Neural cell (in vitro differentiated cells): ENCODE measurements at regions not wholly inside any gene's neighbourhood (a gene's known extent, or its start where the extent isn't known, plus 50 kb on each side); places are given as distances from the start of the nearest gene placed in this dataset.

Source experiments
- H2AFZ ChIP-seq: fragments of 200-600, 300-800 bp; sonication (generic), shearing (Covaris generic); 2 replicates; pipeline ENCODE4 v1.6.0; 2014; ENCODE audit warnings: low read depth, mild to moderate bottlenecking, antibody characterized with exemption, low read length, moderate library complexity
- H3F3A ChIP-seq: fragments of 200-600 bp; shearing (Covaris generic); 2 replicates; pipeline ENCODE4 v1.6.1; 2016; ENCODE audit warnings: mild to moderate bottlenecking, moderate library complexity, mixed read lengths, antibody characterized with exemption, low read length; ENCODE audit not compliant: insufficient read depth, poor library complexity, severe bottlenecking
- H3K27ac ChIP-seq: fragments of 200-600, 300-800 bp; sonication (generic), shearing (Covaris generic); 2 replicates; pipeline ENCODE4 v1.5.1; 2014; ENCODE audit warnings: mild to moderate bottlenecking, low read length, moderate library complexity
- H3K27me3 ChIP-seq: fragments of 300-800, 200-600 bp; sonication (generic), shearing (Covaris generic); 2 replicates; pipeline ENCODE4 v1.6.0; 2014; ENCODE audit warnings: mild to moderate bottlenecking, low read depth, low read length, moderate library complexity; ENCODE audit not compliant: insufficient read depth
- H3K36me3 ChIP-seq: fragments of 300-800, 200-600 bp; sonication (generic), shearing (Covaris generic); 2 replicates; pipeline ENCODE4 v1.5.1; 2014; ENCODE audit warnings: mild to moderate bottlenecking, antibody characterized with exemption, low read length, moderate library complexity; ENCODE audit not compliant: insufficient read depth
- H3K4me2 ChIP-seq: fragments of 300-800, 200-600 bp; sonication (generic), shearing (Covaris generic); 2 replicates; pipeline ENCODE4 v1.6.0; 2014; ENCODE audit warnings: mild to moderate bottlenecking, low read length
- H3K4me3 ChIP-seq: fragments of 300-800, 200-600 bp; sonication (generic), shearing (Covaris generic); 2 replicates; pipeline ENCODE4 v1.5.1; 2014; ENCODE audit warnings: mild to moderate bottlenecking, low read length, moderate library complexity
- H3K79me2 ChIP-seq: fragments of 200-600 bp; shearing (Covaris generic); replicated peaks from 2 replicates; pipeline ENCODE4 v1.6.0; 2014; ENCODE audit warnings: mild to moderate bottlenecking, low read length, moderate library complexity; ENCODE audit not compliant: insufficient read depth
- H3K9ac ChIP-seq: fragments of 300-800, 200-600 bp; sonication (generic), shearing (Covaris generic); 2 replicates; pipeline ENCODE4 v1.6.1; 2016; ENCODE audit warnings: mild to moderate bottlenecking, low read length, mixed read lengths
- H3K9me2 ChIP-seq: fragments of 200-600 bp; shearing (Covaris generic); 2 replicates; pipeline ENCODE4 v1.6.1; 2016; ENCODE audit warnings: mild to moderate bottlenecking, low read length, mixed read lengths; ENCODE audit not compliant: insufficient read depth
- H3K9me3 ChIP-seq: fragments of 200-600, 300-800 bp; sonication (generic), shearing (Covaris generic); 2 replicates; pipeline ENCODE4 v1.6.1; 2016; ENCODE audit warnings: mild to moderate bottlenecking, mixed run types, low read length, moderate library complexity, mixed read lengths
- H4K20me1 ChIP-seq: fragments of 200-600 bp; shearing (Covaris generic); 2 replicates; pipeline ENCODE4 v1.6.1; 2016; ENCODE audit warnings: mild to moderate bottlenecking, mixed run types; ENCODE audit not compliant: insufficient read depth
- CTCF ChIP-seq: fragments of 450-650 bp; IDR thresholded peaks from 2 replicates; pipeline ENCODE4 v1.5.1; 2014; ENCODE audit warnings: antibody characterized with exemption, mild to moderate bottlenecking, moderate library complexity; ENCODE audit not compliant: poor library complexity, severe bottlenecking
- EP300 ChIP-seq: fragments of 450-650 bp; conservative IDR thresholded peaks from 2 replicates; pipeline ENCODE4 v1.6.1; 2014; ENCODE audit warnings: antibody characterized with exemption, mild to moderate bottlenecking, moderate library complexity; ENCODE audit not compliant: poor library complexity, severe bottlenecking
- EZH2 ChIP-seq: fragments of 200-600, 300-800 bp; shearing (Covaris generic), sonication (generic); IDR thresholded peaks from 2 replicates; pipeline ENCODE4 v1.6.1; 2014; ENCODE audit warnings: antibody characterized with exemption, low read length, borderline replicate concordance, mild to moderate bottlenecking; ENCODE audit not compliant: insufficient read depth, poor library complexity, severe bottlenecking
- MXI1 ChIP-seq: fragments of 450-650 bp; conservative IDR thresholded peaks from 2 replicates; pipeline ENCODE4 v1.6.1; 2014; ENCODE audit warnings: antibody characterized with exemption, mild to moderate bottlenecking; ENCODE audit not compliant: poor library complexity, severe bottlenecking
- POLR2AphosphoS5 ChIP-seq: IDR thresholded peaks from 2 replicates; pipeline ENCODE4 v1.6.1; 2012
- RAD21 ChIP-seq: fragments of 450-650 bp; conservative IDR thresholded peaks from 2 replicates; pipeline ENCODE4 v1.6.1; 2014; ENCODE audit warnings: antibody characterized with exemption, mild to moderate bottlenecking, moderate library complexity
- REST ChIP-seq: IDR thresholded peaks from 2 replicates; pipeline ENCODE4 v1.6.1; 2012; ENCODE audit warnings: borderline replicate concordance
- SMC3 ChIP-seq: fragments of 450-650 bp; conservative IDR thresholded peaks from 2 replicates; pipeline ENCODE4 v1.6.1; 2014; ENCODE audit warnings: antibody characterized with exemption, mild to moderate bottlenecking, moderate library complexity; ENCODE audit not compliant: poor library complexity
- TAF1 ChIP-seq: IDR thresholded peaks from 2 replicates; pipeline ENCODE4 v1.6.1; 2012; ENCODE audit warnings: low read depth

- no peaks in the 10 kb centered on the region for H3K27me3 ChIP-seq
- no peak overlapping the region for H2AFZ ChIP-seq
- H3K27ac ChIP-seq: no peak overlapping the region
- H4K20me1 ChIP-seq: no peaks in the 10 kb centered on the region
- no peak overlapping the region for H3K4me2 ChIP-seq
- no peaks in the 10 kb centered on the region for H3K9me2 ChIP-seq
- no peak overlapping the region for H3K4me3 ChIP-seq
- no peaks in the 10 kb centered on the region for H3F3A ChIP-seq
- no peak overlapping the region for H3K9ac ChIP-seq
- H3K9me3 ChIP-seq: no peaks in the 10 kb centered on the region
- H3K79me2 ChIP-seq: no peaks in the 10 kb centered on the region
- no peaks in the 10 kb centered on the region for H3K36me3 ChIP-seq
- TF ChIP-seq CTCF: no peak
- TF ChIP-seq EP300: no peak
- TF ChIP-seq MXI1: no peak
- TF ChIP-seq REST: no peak
- no peak for TF ChIP-seq TAF1
- no peak for TF ChIP-seq POLR2AphosphoS5
- TF ChIP-seq SMC3: no peak
- no peak for TF ChIP-seq EZH2
- no peak for TF ChIP-seq RAD21
These were observed 209.2 kb downstream of the LNPK start for GRCh38 chr2:175792881-175793280.

GRCh38 chr2:175792199-175792598 lies 209.9 kb downstream of the LNPK start:
- Histone ChIP-seq H3K9ac (no peak overlapping the region), H3K79me2 (no peaks in the 10 kb centered on the region), H3K9me3 (no peaks in the 10 kb centered on the region), H3K36me3 (no peaks in the 10 kb centered on the region), H4K20me1 (no peaks in the 10 kb centered on the region), H3K4me2 (no peak overlapping the region), H2AFZ (no peak overlapping the region), H3F3A (no peaks in the 10 kb centered on the region), H3K9me2 (no peaks in the 10 kb centered on the region), H3K27me3 (no peaks in the 10 kb centered on the region), H3K4me3 (no peak overlapping the region), H3K27ac (no peak overlapping the region)
- TF ChIP-seq CTCF (no peak), SMC3 (no peak), REST (no peak), MXI1 (no peak), POLR2AphosphoS5 (no peak), RAD21 (no peak)
